HEK293 (cell line): ENCODE measurements at regions not wholly inside any gene's neighbourhood (a gene's known extent, or its start where the extent isn't known, plus 50 kb on each side); places are given as distances from the start of the nearest gene placed in this dataset.
"Not testable (repeated sequence)": the region's sequence is repeated elsewhere in the genome, so short reads cannot be mapped to it uniquely, and the experiment has no call there.

Experiments
- CTCF ChIA-PET: fragments of 350-600 bp; formaldehyde crosslinking; extraction: SDS; loops from one replicate; lab custom pipeline; 2021; ENCODE audit warnings: antibody characterized with exemption; lab: Yijun Ruan, JAX
- POLR2A ChIA-PET: fragments of 300-600 bp; formaldehyde crosslinking; extraction: SDS; loops from one replicate; lab custom pipeline; 2020; ENCODE audit warnings: antibody characterized with exemption, inconsistent platforms; lab: Yijun Ruan, JAX
- H3K27ac ChIP-seq: fragments of 200-500 bp; sonication (Bioruptor generic); 2 replicates; pipeline ENCODE4 v1.5.1; 2014; ENCODE audit warnings: low read depth, low read length, control low read depth, inconsistent platforms; ENCODE audit errors: extremely low read depth
- H3K36me3 ChIP-seq, 2 experiments: fragments of 200-500 bp in 1 of 2; sonication (Bioruptor generic) in 1 of 2; 1 replicate in 1 of 2; 2 replicates in 1 of 2; pipeline ENCODE4 v1.5.1; 2014 to 2017; ENCODE audit warnings: inconsistent platforms in 2 of 2, low read length in 2 of 2; ENCODE audit not compliant: control insufficient read depth in 2 of 2, insufficient read depth in 1 of 2
- H3K4me1 ChIP-seq: fragments of 200-500 bp; sonication (Bioruptor generic); 2 replicates; pipeline ENCODE4 v1.5.1; 2014; ENCODE audit warnings: mild to moderate bottlenecking, low read length, inconsistent platforms; ENCODE audit not compliant: control insufficient read depth, insufficient read depth
- H3K4me3 ChIP-seq: 2 replicates; pipeline ENCODE4 v1.5.1; 2011; ENCODE audit warnings: low read depth, mild to moderate bottlenecking, control low read depth, low read length, moderate library complexity
- H3K9me3 ChIP-seq: fragments of 200-500 bp; sonication (Bioruptor generic); 2 replicates; pipeline ENCODE4 v1.5.1; 2014; ENCODE audit warnings: low read depth, low read length, inconsistent platforms; ENCODE audit not compliant: control insufficient read depth, insufficient read depth
- KLF16 ChIP-seq: fragments of 450-650 bp; formaldehyde crosslinking; IDR thresholded peaks from 2 replicates; pipeline ENCODE4 v1.5.1; 2017; ENCODE audit warnings: missing biosample characterization, missing genetic modification characterization
- SALL2 ChIP-seq: fragments of 450-650 bp; formaldehyde crosslinking; IDR thresholded peaks from 2 replicates; pipeline ENCODE4 v1.5.0; 2017; ENCODE audit warnings: missing biosample characterization, mild to moderate bottlenecking, missing genetic modification characterization, borderline replicate concordance
- SP3 ChIP-seq: fragments of 450-650 bp; formaldehyde crosslinking; IDR thresholded peaks from 2 replicates; pipeline ENCODE4 v1.5.1; 2016; ENCODE audit warnings: missing biosample characterization, missing genetic modification characterization
- ZNF175 ChIP-seq: fragments of 450-650 bp; formaldehyde crosslinking; IDR thresholded peaks from 2 replicates; pipeline ENCODE4 v1.5.1; 2016; ENCODE audit warnings: missing biosample characterization, missing genetic modification characterization
- ZNF239 ChIP-seq: fragments of 450-650 bp; formaldehyde crosslinking; IDR thresholded peaks from 2 replicates; pipeline ENCODE4 v1.5.1; 2016; ENCODE audit warnings: missing biosample characterization, missing genetic modification characterization
- ZNF274 ChIP-seq, 2 experiments: fragments of 200-500 bp in 1 of 2; fragments of 450-650 bp in 1 of 2; sonication (Bioruptor generic) in 1 of 2; formaldehyde crosslinking in 1 of 2; IDR thresholded peaks; 2 replicates each; pipeline versions ENCODE4 v1.5.1 to v1.6.1; 2014 to 2016; ENCODE audit warnings: borderline replicate concordance in 1 of 2, inconsistent platforms in 1 of 2, low read length in 1 of 2, missing biosample characterization in 1 of 2, missing genetic modification characterization in 1 of 2
- ZNF324 ChIP-seq: fragments of 450-650 bp; formaldehyde crosslinking; IDR thresholded peaks from 2 replicates; pipeline ENCODE4 v1.5.1; 2016; ENCODE audit warnings: missing biosample characterization, missing genetic modification characterization
- ZNF473 ChIP-seq: fragments of 450-650 bp; formaldehyde crosslinking; IDR thresholded peaks from 2 replicates; pipeline ENCODE4 v1.5.1; 2017; ENCODE audit warnings: missing biosample characterization, missing genetic modification characterization
- ZNF548 ChIP-seq: fragments of 450-650 bp; formaldehyde crosslinking; IDR thresholded peaks from 2 replicates; pipeline ENCODE4 v1.5.1; 2016; ENCODE audit warnings: missing biosample characterization, missing genetic modification characterization
- ZNF623 ChIP-seq: fragments of 450-650 bp; formaldehyde crosslinking; IDR thresholded peaks from 2 replicates; pipeline ENCODE4 v1.5.1; 2016; ENCODE audit warnings: missing biosample characterization, missing genetic modification characterization
- ZNF785 ChIP-seq: fragments of 450-650 bp; formaldehyde crosslinking; IDR thresholded peaks from 2 replicates; pipeline ENCODE4 v1.5.1; 2016; ENCODE audit warnings: missing biosample characterization, missing genetic modification characterization
- ZSCAN23 ChIP-seq: fragments of 450-650 bp; formaldehyde crosslinking; IDR thresholded peaks from 2 replicates; pipeline ENCODE4 v1.5.1; 2016; ENCODE audit warnings: missing biosample characterization, missing genetic modification characterization
- TF ChIP-seq, protein P1 (sequence below): fragments of 450-650 bp; IDR thresholded peaks from 2 replicates; pipeline ENCODE4 v1.5.1; 2018; ENCODE audit warnings: missing biosample characterization, mild to moderate bottlenecking, missing genetic modification characterization
- TF ChIP-seq, protein P2 (sequence below): fragments of 450-650 bp; formaldehyde crosslinking; IDR thresholded peaks from 2 replicates; pipeline ENCODE4 v1.5.1; 2016; ENCODE audit warnings: missing biosample characterization, missing genetic modification characterization
- TF ChIP-seq, protein P3 (sequence below): fragments of 450-650 bp; formaldehyde crosslinking; IDR thresholded peaks from 2 replicates; pipeline ENCODE4 v1.5.1; 2017; ENCODE audit warnings: missing biosample characterization, missing genetic modification characterization
- TF ChIP-seq, protein P4 (sequence below): fragments of 450-650 bp; formaldehyde crosslinking; IDR thresholded peaks from 2 replicates; pipeline ENCODE4 v1.5.1; 2016; ENCODE audit warnings: missing biosample characterization, missing genetic modification characterization
- TF ChIP-seq, protein P5 (sequence below): fragments of 450-650 bp; formaldehyde crosslinking; IDR thresholded peaks from 2 replicates; pipeline ENCODE4 v1.5.1; 2017; ENCODE audit warnings: missing biosample characterization, missing genetic modification characterization

DNA sequence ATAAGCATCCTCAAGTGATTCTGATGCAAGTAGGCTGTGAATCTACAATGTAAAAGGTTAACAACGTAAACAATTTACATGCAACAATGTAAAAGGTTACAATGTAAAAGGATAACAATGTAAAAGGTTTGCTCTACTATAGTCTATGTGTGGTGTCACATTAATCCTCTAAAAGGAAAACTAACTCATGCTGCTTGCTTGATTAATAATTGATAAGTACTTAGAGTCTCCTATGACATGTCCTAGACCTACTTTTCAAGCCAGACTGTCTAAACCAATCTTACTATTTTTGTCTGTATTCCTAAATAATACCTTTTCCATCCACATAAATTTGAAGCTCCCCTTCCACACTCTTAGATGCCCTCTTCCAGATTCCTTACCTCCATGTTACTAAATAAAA is 606.8 kb downstream of the LTN1 start:
- H3K36me3 ChIP-seq: no peaks in the 10 kb centered on the region
- TF ChIP-seq, protein P1, sequence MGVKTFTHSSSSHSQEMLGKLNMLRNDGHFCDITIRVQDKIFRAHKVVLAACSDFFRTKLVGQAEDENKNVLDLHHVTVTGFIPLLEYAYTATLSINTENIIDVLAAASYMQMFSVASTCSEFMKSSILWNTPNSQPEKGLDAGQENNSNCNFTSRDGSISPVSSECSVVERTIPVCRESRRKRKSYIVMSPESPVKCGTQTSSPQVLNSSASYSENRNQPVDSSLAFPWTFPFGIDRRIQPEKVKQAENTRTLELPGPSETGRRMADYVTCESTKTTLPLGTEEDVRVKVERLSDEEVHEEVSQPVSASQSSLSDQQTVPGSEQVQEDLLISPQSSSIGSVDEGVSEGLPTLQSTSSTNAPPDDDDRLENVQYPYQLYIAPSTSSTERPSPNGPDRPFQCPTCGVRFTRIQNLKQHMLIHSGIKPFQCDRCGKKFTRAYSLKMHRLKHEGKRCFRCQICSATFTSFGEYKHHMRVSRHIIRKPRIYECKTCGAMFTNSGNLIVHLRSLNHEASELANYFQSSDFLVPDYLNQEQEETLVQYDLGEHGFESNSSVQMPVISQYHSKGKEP (tag by site-specific recombination): no peak
- no peak for TF ChIP-seq ZNF239 (tag by site-specific recombination)
- TF ChIP-seq ZNF785: no peak
- no peak for TF ChIP-seq SALL2 (tag by site-specific recombination)
- TF ChIP-seq, protein P2, sequence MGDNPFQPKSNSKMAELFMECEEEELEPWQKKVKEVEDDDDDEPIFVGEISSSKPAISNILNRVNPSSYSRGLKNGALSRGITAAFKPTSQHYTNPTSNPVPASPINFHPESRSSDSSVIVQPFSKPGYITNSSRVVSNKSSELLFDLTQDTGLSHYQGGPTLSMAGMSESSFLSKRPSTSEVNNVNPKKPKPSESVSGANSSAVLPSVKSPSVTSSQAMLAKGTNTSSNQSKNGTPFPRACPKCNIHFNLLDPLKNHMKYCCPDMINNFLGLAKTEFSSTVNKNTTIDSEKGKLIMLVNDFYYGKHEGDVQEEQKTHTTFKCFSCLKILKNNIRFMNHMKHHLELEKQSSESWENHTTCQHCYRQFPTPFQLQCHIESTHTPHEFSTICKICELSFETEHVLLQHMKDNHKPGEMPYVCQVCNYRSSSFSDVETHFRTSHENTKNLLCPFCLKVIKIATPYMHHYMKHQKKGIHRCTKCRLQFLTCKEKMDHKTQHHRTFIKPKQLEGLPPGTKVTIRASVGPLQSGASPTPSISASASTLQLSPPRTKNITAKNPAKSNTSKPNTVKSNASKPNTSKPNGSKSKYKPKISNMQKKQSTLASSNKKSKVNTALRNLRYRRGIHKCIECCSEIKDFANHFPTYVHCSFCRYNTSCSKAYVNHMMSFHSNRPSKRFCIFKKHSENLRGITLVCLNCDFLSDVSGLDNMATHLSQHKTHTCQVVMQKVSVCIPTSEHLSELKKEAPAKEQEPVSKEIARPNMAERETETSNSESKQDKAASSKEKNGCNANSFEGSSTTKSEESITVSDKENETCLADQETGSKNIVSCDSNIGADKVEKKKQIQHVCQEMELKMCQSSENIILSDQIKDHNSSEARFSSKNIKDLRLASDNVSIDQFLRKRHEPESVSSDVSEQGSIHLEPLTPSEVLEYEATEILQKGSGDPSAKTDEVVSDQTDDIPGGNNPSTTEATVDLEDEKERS (tag by site-specific recombination): no peak
- no peak for TF ChIP-seq KLF16 (tag by site-specific recombination)
- TF ChIP-seq, protein P3, sequence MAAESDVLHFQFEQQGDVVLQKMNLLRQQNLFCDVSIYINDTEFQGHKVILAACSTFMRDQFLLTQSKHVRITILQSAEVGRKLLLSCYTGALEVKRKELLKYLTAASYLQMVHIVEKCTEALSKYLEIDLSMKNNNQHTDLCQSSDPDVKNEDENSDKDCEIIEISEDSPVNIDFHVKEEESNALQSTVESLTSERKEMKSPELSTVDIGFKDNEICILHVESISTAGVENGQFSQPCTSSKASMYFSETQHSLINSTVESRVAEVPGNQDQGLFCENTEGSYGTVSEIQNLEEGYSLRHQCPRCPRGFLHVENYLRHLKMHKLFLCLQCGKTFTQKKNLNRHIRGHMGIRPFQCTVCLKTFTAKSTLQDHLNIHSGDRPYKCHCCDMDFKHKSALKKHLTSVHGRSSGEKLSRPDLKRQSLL (tag by site-specific recombination): no peak
- TF ChIP-seq ZNF623: no peak
- TF ChIP-seq SP3: no peak
- TF ChIP-seq, protein P4, sequence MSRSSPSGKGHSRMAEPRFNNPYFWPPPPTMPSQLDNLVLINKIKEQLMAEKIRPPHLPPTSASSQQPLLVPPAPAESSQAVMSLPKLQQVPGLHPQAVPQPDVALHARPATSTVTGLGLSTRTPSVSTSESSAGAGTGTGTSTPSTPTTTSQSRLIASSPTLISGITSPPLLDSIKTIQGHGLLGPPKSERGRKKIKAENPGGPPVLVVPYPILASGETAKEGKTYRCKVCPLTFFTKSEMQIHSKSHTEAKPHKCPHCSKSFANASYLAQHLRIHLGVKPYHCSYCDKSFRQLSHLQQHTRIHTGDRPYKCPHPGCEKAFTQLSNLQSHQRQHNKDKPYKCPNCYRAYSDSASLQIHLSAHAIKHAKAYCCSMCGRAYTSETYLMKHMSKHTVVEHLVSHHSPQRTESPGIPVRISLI (tag by site-specific recombination): no peak
- TF ChIP-seq ZNF473 (tag by site-specific recombination): no peak
- TF ChIP-seq ZNF175 (tag by site-specific recombination): no peak
- no peak for TF ChIP-seq ZNF548
- no peak for TF ChIP-seq ZNF324 (tag by site-specific recombination)
- TF ChIP-seq, protein P5, sequence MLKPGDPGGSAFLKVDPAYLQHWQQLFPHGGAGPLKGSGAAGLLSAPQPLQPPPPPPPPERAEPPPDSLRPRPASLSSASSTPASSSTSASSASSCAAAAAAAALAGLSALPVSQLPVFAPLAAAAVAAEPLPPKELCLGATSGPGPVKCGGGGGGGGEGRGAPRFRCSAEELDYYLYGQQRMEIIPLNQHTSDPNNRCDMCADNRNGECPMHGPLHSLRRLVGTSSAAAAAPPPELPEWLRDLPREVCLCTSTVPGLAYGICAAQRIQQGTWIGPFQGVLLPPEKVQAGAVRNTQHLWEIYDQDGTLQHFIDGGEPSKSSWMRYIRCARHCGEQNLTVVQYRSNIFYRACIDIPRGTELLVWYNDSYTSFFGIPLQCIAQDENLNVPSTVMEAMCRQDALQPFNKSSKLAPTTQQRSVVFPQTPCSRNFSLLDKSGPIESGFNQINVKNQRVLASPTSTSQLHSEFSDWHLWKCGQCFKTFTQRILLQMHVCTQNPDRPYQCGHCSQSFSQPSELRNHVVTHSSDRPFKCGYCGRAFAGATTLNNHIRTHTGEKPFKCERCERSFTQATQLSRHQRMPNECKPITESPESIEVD (tag by site-specific recombination): no peak
- no peak for TF ChIP-seq ZNF274 (IDR thresholded peaks at IDR 0.05; ENCODE audit: low read length)
- no peak for TF ChIP-seq ZNF274 (tag by site-specific recombination; IDR thresholded peaks at IDR 0.05; ENCODE audit: borderline replicate concordance)
- TF ChIP-seq ZSCAN23 (tag by site-specific recombination): no peak
- no peaks in the 10 kb centered on the region for H3K4me1 ChIP-seq
- H3K4me3 ChIP-seq: no peak overlapping the region
- no peak overlapping the region for H3K27ac ChIP-seq
- ChIA-PET CTCF (no interaction called here), POLR2A (no interaction called here)
- H3K9me3 ChIP-seq: no peaks in the 10 kb centered on the region; the same call in 1 of the 2 replicates

DNA sequence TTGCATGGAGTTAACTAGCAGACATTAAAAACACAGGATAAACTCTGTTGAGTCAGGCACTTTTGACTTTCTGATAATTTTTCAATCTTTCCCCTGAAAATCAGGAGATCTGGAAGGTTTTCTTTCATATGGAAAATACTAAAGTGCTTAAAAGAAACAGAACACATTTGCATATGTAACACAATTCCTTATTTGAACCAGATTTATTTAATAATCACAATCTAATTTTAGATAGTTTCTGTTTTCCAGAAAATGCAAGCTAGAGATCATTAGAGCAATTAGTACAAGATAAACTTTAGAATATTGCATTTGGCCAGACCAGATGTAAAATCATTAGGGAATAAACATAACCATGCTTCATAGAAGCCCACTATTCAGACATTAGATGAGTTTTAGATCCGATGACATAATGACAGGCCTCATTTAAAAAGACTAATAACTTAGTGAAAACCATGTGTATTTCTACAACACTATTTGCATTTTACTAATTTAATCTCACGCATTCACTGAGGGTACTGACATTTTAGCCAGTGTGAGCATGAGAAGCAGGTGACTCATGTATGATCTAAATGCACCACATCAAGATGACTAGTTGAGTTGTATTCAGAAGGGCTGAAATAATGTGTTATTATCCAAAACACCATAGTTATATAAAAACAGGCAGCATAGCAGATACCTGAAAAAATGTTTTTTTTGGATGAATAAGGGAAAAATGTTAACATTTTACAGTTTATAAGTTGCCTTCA is 611.5 kb downstream of the LTN1 start:
- H3K27ac ChIP-seq, H3K9me3 ChIP-seq, CTCF ChIA-PET, H3K4me3 ChIP-seq, POLR2A ChIA-PET, H3K4me1 ChIP-seq, H3K36me3 ChIP-seq: not testable (repeated sequence)
